HCT116 (cell line): ENCODE measurements at regions not wholly inside any gene's neighbourhood (a gene's known extent, or its start where the extent isn't known, plus 50 kb on each side); places are given as distances from the start of the nearest gene placed in this dataset.
"Not testable (repeated sequence)": the region's sequence is repeated elsewhere in the genome, so short reads cannot be mapped to it uniquely, and the experiment has no call there.

ENCODE experiments used
- ATAC-seq: fragments of 200-7000 bp; cut with Tn5 transposase; 2 replicates; pipeline ENCODE4 v1.9.1; 2020; ENCODE audit warnings: mild to moderate bottlenecking, moderate library complexity
- BruUV-seq: library from RNA; stranded (reverse); fragments of 400-500 nt; replicated peaks from 2 replicates; lab custom pipeline; 2021; lab: Mats Ljungman, UMichigan
- CTCF ChIA-PET: fragments of 300-600 bp; sonication (Branson Sonifier 250); formaldehyde crosslinking; loops from one replicate; lab custom pipeline; 2021; ENCODE audit warnings: antibody characterized with exemption; lab: Charles Lee
- POLR2A ChIA-PET: fragments of 300-600, 350-600 bp; sonication (Branson Sonifier 250); formaldehyde crosslinking; loops from one replicate; lab custom pipeline; 2021; ENCODE audit warnings: antibody characterized with exemption; lab: Charles Lee
- RAD21 ChIA-PET, 2 experiments: fragments of 300-600 bp; sonication (Branson Sonifier 250); formaldehyde crosslinking; loops; one replicate each; lab custom pipeline; 2023; ENCODE audit warnings: low total read pairs in 2 of 2; ENCODE audit not compliant: uncharacterized antibody in 2 of 2, unreplicated experiment in 2 of 2, low non-redundant PET in 1 of 2; lab: Charles Lee
- DNase-seq: peaks from one replicate; pipeline ENCODE4 v3.0.0-alpha.2; 2010; ENCODE audit warnings: low read depth, low spot score
- H2AFZ ChIP-seq: fragments of 200-600 bp; shearing (Covaris generic), sonication (generic); 2 replicates; pipeline ENCODE4 v1.6.1; 2017; ENCODE audit warnings: low read depth, mixed run types, mixed read lengths, antibody characterized with exemption, low read length; ENCODE audit not compliant: poor library complexity, severe bottlenecking
- H3K27ac ChIP-seq: 2 replicates; pipeline ENCODE4 v1.5.1; 2012; ENCODE audit warnings: low read depth, low read length
- H3K27me3 ChIP-seq: fragments of 200-600 bp; sonication (generic); 2 replicates; pipeline ENCODE4 v1.6.1; 2016; ENCODE audit warnings: mixed run types, low read length, mixed read lengths; ENCODE audit not compliant: insufficient read depth
- H3K36me3 ChIP-seq, 2 experiments: fragments of 200-500 bp in 1 of 2; fragments of 200-600 bp in 1 of 2; sonication (Bioruptor generic) in 1 of 2; sonication (generic) in 1 of 2; 2 replicates each; pipeline versions ENCODE4 v1.5.1 to v1.6.1; 2014 to 2016; ENCODE audit warnings: low read length in 2 of 2, inconsistent platforms in 1 of 2, mixed read lengths in 1 of 2, mixed run types in 1 of 2; ENCODE audit not compliant: insufficient read depth in 2 of 2, control insufficient read depth in 1 of 2
- H3K4me1 ChIP-seq, 2 experiments: fragments of 200-600 bp in 1 of 2; sonication (generic) in 1 of 2; 2 replicates each; pipeline versions ENCODE4 v1.5.1 to v1.6.1; 2012 to 2017; ENCODE audit warnings: low read length in 2 of 2, inconsistent platforms in 1 of 2, mild to moderate bottlenecking in 1 of 2, mixed read lengths in 1 of 2, mixed run types in 1 of 2, moderate library complexity in 1 of 2; ENCODE audit not compliant: insufficient read depth in 2 of 2, control insufficient read depth in 1 of 2
- H3K4me2 ChIP-seq: fragments of 200-600 bp; sonication (generic); 2 replicates; pipeline ENCODE4 v1.6.1; 2017; ENCODE audit warnings: mixed run types, low read length, mixed read lengths
- H3K4me3 ChIP-seq, 2 experiments: fragments of 200-600 bp in 1 of 2; sonication (generic) in 1 of 2; replicated peaks in 1 of 2; 2 replicates each; pipeline ENCODE4 v1.5.1; 2011 to 2016; ENCODE audit warnings: low read length in 2 of 2, control low read depth in 1 of 2, low read depth in 1 of 2, mild to moderate bottlenecking in 1 of 2, mixed read lengths in 1 of 2, mixed run types in 1 of 2
- H3K79me2 ChIP-seq: fragments of 200-600 bp; sonication (generic); 2 replicates; pipeline ENCODE4 v1.6.1; 2017; ENCODE audit warnings: mild to moderate bottlenecking, mixed run types, low read length, moderate library complexity, mixed read lengths; ENCODE audit not compliant: insufficient read depth
- H3K9ac ChIP-seq: fragments of 200-600 bp; sonication (generic); 2 replicates; pipeline ENCODE4 v1.6.1; 2016; ENCODE audit warnings: low read length, mixed read lengths
- H3K9me2 ChIP-seq: fragments of 200-600 bp; sonication (generic), shearing (Covaris generic); 2 replicates; pipeline ENCODE4 v1.6.1; 2017; ENCODE audit warnings: mixed run types, mild to moderate bottlenecking, moderate library complexity; ENCODE audit not compliant: insufficient read depth
- H3K9me3 ChIP-seq, 2 experiments: fragments of 200-500 bp in 1 of 2; fragments of 200-600 bp in 1 of 2; sonication (Bioruptor generic) in 1 of 2; sonication (generic) in 1 of 2; 2 replicates each; pipeline ENCODE4 v1.6.1; 2014 to 2017; ENCODE audit warnings: low read length in 2 of 2, mixed read lengths in 2 of 2, inconsistent platforms in 1 of 2, low read depth in 1 of 2, mild to moderate bottlenecking in 1 of 2, mixed run types in 1 of 2, moderate library complexity in 1 of 2; ENCODE audit not compliant: control insufficient read depth in 1 of 2, insufficient read depth in 1 of 2
- H4K20me1 ChIP-seq: fragments of 200-600 bp; sonication (generic), shearing (Covaris generic); 2 replicates; pipeline ENCODE4 v1.6.1; 2017; ENCODE audit warnings: mixed run types, mild to moderate bottlenecking, moderate library complexity; ENCODE audit not compliant: insufficient read depth
- CBX3 ChIP-seq: IDR thresholded peaks from 2 replicates; pipeline ENCODE4 v1.6.1; 2012; ENCODE audit warnings: low read depth
- CEBPB ChIP-seq: IDR thresholded peaks from 2 replicates; pipeline ENCODE4 v1.6.1; 2012; ENCODE audit warnings: low read depth
- EGR1 ChIP-seq: IDR thresholded peaks from 2 replicates; pipeline ENCODE4 v1.6.1; 2012; ENCODE audit warnings: low read depth
- EZH2phosphoT487 ChIP-seq: fragments of 200-600 bp; IDR thresholded peaks from 2 replicates; pipeline ENCODE4 v1.6.1; 2018; ENCODE audit warnings: antibody characterized with exemption, borderline replicate concordance
- FOSL1 ChIP-seq: IDR thresholded peaks from 2 replicates; pipeline ENCODE4 v1.6.1; 2012; ENCODE audit warnings: low read depth
- JUND ChIP-seq: IDR thresholded peaks from 2 replicates; pipeline ENCODE4 v1.6.1; 2012
- POLR2A ChIP-seq: IDR thresholded peaks from 2 replicates; pipeline ENCODE4 v1.7.0; 2011; ENCODE audit warnings: borderline replicate concordance; ENCODE audit not compliant: insufficient read depth, insufficient read length; ENCODE audit errors: extremely low read depth
- POLR2AphosphoS5 ChIP-seq: IDR thresholded peaks from 2 replicates; pipeline ENCODE4 v1.6.1; 2011; ENCODE audit warnings: mild to moderate bottlenecking, low read depth, low read length, moderate library complexity
- RAD21 ChIP-seq: IDR thresholded peaks from 2 replicates; pipeline ENCODE4 v1.6.1; 2012; ENCODE audit warnings: low read depth, mild to moderate bottlenecking
- SIN3A ChIP-seq: IDR thresholded peaks from 2 replicates; pipeline ENCODE4 v1.6.1; 2012; ENCODE audit warnings: low read depth
- SRF ChIP-seq: IDR thresholded peaks from 2 replicates; pipeline ENCODE4 v1.6.1; 2012; ENCODE audit warnings: low read depth
- TCF7L2 ChIP-seq: IDR thresholded peaks from 2 replicates; pipeline ENCODE4 v1.7.0; 2011; ENCODE audit warnings: borderline replicate concordance, inconsistent platforms; ENCODE audit not compliant: insufficient read depth, insufficient read length; ENCODE audit errors: extremely low read depth
- YY1 ChIP-seq: IDR thresholded peaks from 2 replicates; pipeline ENCODE4 v1.6.1; 2011; ENCODE audit warnings: low read length, low read depth, moderate library complexity, mild to moderate bottlenecking; ENCODE audit not compliant: insufficient replicate concordance; ENCODE audit errors: extremely low read depth
- ZBTB33 ChIP-seq: IDR thresholded peaks from 2 replicates; pipeline ENCODE4 v1.6.1; 2011; ENCODE audit warnings: mild to moderate bottlenecking, low read length, moderate library complexity; ENCODE audit not compliant: insufficient replicate concordance; ENCODE audit errors: extremely low read depth
- ZFX ChIP-seq: fragments of 450-650 bp; IDR thresholded peaks from 2 replicates; pipeline ENCODE4 v1.6.1; 2017
- ZNF274 ChIP-seq: fragments of 200-500 bp; sonication (Bioruptor generic); IDR thresholded peaks from 2 replicates; pipeline ENCODE4 v1.6.1; 2014; ENCODE audit warnings: mild to moderate bottlenecking, low read depth, low read length, inconsistent platforms
- intact Hi-C: fragments of 100-400 bp; cut with micrococcal nuclease; formaldehyde crosslinking; loops from 2 replicates; pipeline ENCODE4 v1.10.0; 2022
- TF ChIP-seq, protein P1 (sequence below), 3 experiments: fragments of 200-600 bp in 1 of 3; sonication (generic) in 1 of 3; IDR thresholded peaks in 2 of 3; conservative IDR thresholded peaks in 1 of 3; 2 replicates each; pipeline ENCODE4 v1.5.1; 2012 to 2017; ENCODE audit warnings: low read depth in 2 of 3, low read length in 2 of 3, antibody characterized with exemption in 1 of 3, borderline replicate concordance in 1 of 3, control low read depth in 1 of 3, mild to moderate bottlenecking in 1 of 3, mixed read lengths in 1 of 3, mixed run types in 1 of 3, moderate library complexity in 1 of 3; ENCODE audit not compliant: insufficient read depth in 1 of 3
- TF ChIP-seq, protein P2 (sequence below): IDR thresholded peaks from 2 replicates; pipeline ENCODE4 v1.6.1; 2012

DNA sequence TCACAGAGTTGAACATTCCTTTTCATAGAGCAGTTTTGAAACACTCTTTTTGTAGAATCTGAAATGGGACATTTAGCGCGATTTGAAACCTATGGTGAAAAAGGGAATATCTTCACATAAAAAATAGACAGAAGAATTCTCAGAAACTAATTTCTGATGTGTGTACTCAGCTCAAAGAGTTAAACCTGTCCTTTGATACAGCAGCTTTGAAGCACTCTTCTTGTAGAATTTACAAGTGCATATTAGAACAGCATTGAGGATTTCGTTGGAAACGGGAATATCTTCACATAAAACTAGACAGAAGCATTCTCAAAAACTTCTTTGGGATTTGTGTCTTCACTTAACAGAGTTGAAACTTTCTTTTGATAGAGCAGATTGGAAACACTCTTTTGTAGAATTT, 650.7 kb upstream of the ZNF337 start:
- no peaks in the 10 kb centered on the region for H3K4me1 ChIP-seq
- no peaks in the 10 kb centered on the region for H3K9me2 ChIP-seq
- CTCF ChIA-PET: no interaction called here
- no peak for TF ChIP-seq POLR2A
- no peak for TF ChIP-seq JUND
- TF ChIP-seq CEBPB: no peak
- no peak for TF ChIP-seq ZBTB33
- TF ChIP-seq FOSL1: no peak
- no peak for TF ChIP-seq POLR2AphosphoS5
- TF ChIP-seq CBX3: no peak
- TF ChIP-seq EZH2phosphoT487: no peak
- TF ChIP-seq ZNF274: no peak
- TF ChIP-seq TCF7L2: no peak
- TF ChIP-seq, protein P1, sequence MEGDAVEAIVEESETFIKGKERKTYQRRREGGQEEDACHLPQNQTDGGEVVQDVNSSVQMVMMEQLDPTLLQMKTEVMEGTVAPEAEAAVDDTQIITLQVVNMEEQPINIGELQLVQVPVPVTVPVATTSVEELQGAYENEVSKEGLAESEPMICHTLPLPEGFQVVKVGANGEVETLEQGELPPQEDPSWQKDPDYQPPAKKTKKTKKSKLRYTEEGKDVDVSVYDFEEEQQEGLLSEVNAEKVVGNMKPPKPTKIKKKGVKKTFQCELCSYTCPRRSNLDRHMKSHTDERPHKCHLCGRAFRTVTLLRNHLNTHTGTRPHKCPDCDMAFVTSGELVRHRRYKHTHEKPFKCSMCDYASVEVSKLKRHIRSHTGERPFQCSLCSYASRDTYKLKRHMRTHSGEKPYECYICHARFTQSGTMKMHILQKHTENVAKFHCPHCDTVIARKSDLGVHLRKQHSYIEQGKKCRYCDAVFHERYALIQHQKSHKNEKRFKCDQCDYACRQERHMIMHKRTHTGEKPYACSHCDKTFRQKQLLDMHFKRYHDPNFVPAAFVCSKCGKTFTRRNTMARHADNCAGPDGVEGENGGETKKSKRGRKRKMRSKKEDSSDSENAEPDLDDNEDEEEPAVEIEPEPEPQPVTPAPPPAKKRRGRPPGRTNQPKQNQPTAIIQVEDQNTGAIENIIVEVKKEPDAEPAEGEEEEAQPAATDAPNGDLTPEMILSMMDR (IDR thresholded peaks at IDR 0.05 in 2 of 3, conservative IDR thresholded peaks at IDR 0.05 in 1 of 3; ENCODE audit: borderline replicate concordance in 1 of 3, insufficient read depth in 1 of 3, low read depth in 2 of 3, low read length in 2 of 3): no peak
- TF ChIP-seq, protein P2, sequence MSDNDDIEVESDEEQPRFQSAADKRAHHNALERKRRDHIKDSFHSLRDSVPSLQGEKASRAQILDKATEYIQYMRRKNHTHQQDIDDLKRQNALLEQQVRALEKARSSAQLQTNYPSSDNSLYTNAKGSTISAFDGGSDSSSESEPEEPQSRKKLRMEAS: no peak
- no peak for TF ChIP-seq SRF
- no peak for TF ChIP-seq YY1
- no peak for TF ChIP-seq SIN3A
- no peak for TF ChIP-seq RAD21
- TF ChIP-seq EGR1: no peak
- TF ChIP-seq ZFX: no peak
- TF ChIP-seq, all 23 proteins: peak for 0
- Histone ChIP-seq H3K9ac (no peak overlapping the region), H3K36me3 (no peaks in the 10 kb centered on the region), H3K4me2 (no peak overlapping the region), H3K27me3 (no peaks in the 10 kb centered on the region), H2AFZ (no peak overlapping the region), H3K79me2 (no peaks in the 10 kb centered on the region), H3K9me3 (no peaks in the 10 kb centered on the region), H3K4me3 (no peak overlapping the region), H3K27ac (no peak overlapping the region), H4K20me1 (no peaks in the 10 kb centered on the region)
- ChIA-PET RAD21 (no interaction called here), POLR2A (no interaction called here)
- intact Hi-C loops: no loop called here
- no peak for ATAC-seq
- no peak for DNase-seq
- BruUV-seq: no TSS peak

DNA sequence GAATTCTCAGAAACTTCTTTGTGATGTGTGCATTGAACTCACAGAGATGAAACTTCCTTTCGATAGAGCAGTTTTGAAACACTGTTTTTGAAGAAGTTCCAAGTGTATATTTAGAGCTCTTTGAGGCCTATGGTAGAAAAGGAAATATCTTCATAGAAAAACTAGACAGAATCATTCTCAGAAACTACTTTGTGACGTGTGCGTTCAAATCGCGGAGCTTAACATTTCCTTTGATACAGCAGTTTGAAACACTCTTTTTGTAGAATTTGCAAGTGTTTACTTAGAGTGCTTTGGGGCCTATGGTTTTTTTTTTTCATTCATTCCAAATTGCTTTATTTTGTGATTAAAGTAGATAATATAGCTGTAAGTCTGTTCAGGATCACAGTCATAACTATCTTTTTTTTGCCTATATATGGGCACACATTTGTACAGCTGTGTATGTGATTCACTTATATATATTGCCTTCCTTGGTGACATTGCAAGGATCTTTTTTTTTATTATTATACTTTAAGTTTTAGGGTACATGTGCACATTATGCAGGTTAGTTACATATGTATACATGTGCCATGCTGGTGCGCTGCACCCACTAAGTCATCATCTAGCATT, 643.9 kb upstream of the ZNF337 start:
- H3K9ac ChIP-seq, DNase-seq, H3K36me3 ChIP-seq, ATAC-seq, H3K27me3 ChIP-seq, H3K79me2 ChIP-seq, H3K4me2 ChIP-seq, RAD21 ChIA-PET, H3K27ac ChIP-seq, H3K4me3 ChIP-seq, H4K20me1 ChIP-seq, H3K9me2 ChIP-seq, H3K4me1 ChIP-seq, POLR2A ChIA-PET, H2AFZ ChIP-seq, H3K9me3 ChIP-seq, CTCF ChIA-PET, intact Hi-C loops, BruUV-seq: not testable (repeated sequence)
